ENCODE measurements at regions not wholly inside any gene's neighbourhood (a gene's known extent, or its start where the extent isn't known, plus 50 kb on each side); places are given as distances from the start of the nearest gene placed in this dataset.
"Not testable (repeated sequence)": the region's sequence is repeated elsewhere in the genome, so short reads cannot be mapped to it uniquely, and the experiment has no call there.

- DNase-seq, result no peak
- no peaks in the 10 kb centered on the region; the same call in 1 of the 2 replicates for H3K27me3 ChIP-seq
- no peaks in the 10 kb centered on the region for H3K9me3 ChIP-seq (replicated peaks)
- H3K36me3 ChIP-seq, result no peaks in the 10 kb centered on the region
- no peak overlapping the region for H3K4me3 ChIP-seq
- no peaks in the 10 kb centered on the region for H3K4me1 ChIP-seq
- no peak overlapping the region for H3K27ac ChIP-seq
These were observed 130.8 kb downstream of the MINAR1 start for GRCh38 chr15:79562899-79563298.

- H3K27me3 ChIP-seq, result peaks cover 8% of the 10 kb centered on the region; the same call in 1 of the 2 replicates
- H3K4me1 ChIP-seq, result no peaks in the 10 kb centered on the region
- no peak overlapping the region for H3K4me3 ChIP-seq
- H3K36me3 ChIP-seq, result no peaks in the 10 kb centered on the region
- no peaks in the 10 kb centered on the region; the same call in 1 of the 2 replicates for H3K9me3 ChIP-seq (replicated peaks)
- no peak overlapping the region for H3K27ac ChIP-seq
- DNase-seq, result no peak
These were observed 137.9 kb downstream of the MINAR1 start for GRCh38 chr15:79570004-79570403.

- Histone ChIP-seq H3K4me3 (no peak overlapping the region), H3K27ac (no peak overlapping the region), H3K27me3 (peaks cover 8% of the 10 kb centered on the region; the same call in 1 of the 2 replicates), H3K9me3 (replicated peaks) (no peaks in the 10 kb centered on the region; the same call in 1 of the 2 replicates), H3K4me1 (no peaks in the 10 kb centered on the region), H3K36me3 (no peaks in the 10 kb centered on the region)
- no peak for DNase-seq
These were observed 140.7 kb downstream of the MINAR1 start for GRCh38 chr15:79572691-79573404.

GRCh38 chr15:79574431-79575273 lies 142.5 kb downstream of the MINAR1 start:
- not testable (repeated sequence) for H3K27ac ChIP-seq; H3K36me3 ChIP-seq; H3K27me3 ChIP-seq; H3K4me1 ChIP-seq; H3K9me3 ChIP-seq (replicated peaks); H3K4me3 ChIP-seq; DNase-seq

GRCh38 chr15:79582650-79583049 lies 150.5 kb downstream of the MINAR1 start:
- no peak for DNase-seq
- no peaks in the 10 kb centered on the region for H3K4me1 ChIP-seq
- no peaks in the 10 kb centered on the region for H3K9me3 ChIP-seq (replicated peaks)
- H3K4me3 ChIP-seq, result no peak overlapping the region
- no peak overlapping the region for H3K27ac ChIP-seq
- H3K36me3 ChIP-seq, result no peaks in the 10 kb centered on the region
- no peaks in the 10 kb centered on the region for H3K27me3 ChIP-seq

- no peaks in the 10 kb centered on the region for H3K9me3 ChIP-seq (replicated peaks)
- peaks cover 4% of the 10 kb centered on the region; the same call in 1 of the 2 replicates for H3K27me3 ChIP-seq
- H3K27ac ChIP-seq, result no peak overlapping the region
- no peak for DNase-seq
- no peak overlapping the region for H3K4me3 ChIP-seq
- no peaks in the 10 kb centered on the region for H3K4me1 ChIP-seq
- H3K36me3 ChIP-seq, result no peaks in the 10 kb centered on the region
These were observed 160.0 kb downstream of the MINAR1 start for GRCh38 chr15:79592126-79592525.

GRCh38 chr15:79593119-79593869 lies 161.2 kb downstream of the MINAR1 start:
- no peaks in the 10 kb centered on the region for H3K9me3 ChIP-seq (replicated peaks)
- no peaks in the 10 kb centered on the region for H3K36me3 ChIP-seq
- peaks cover 4% of the 10 kb centered on the region; the same call in 1 of the 2 replicates for H3K27me3 ChIP-seq
- no peak overlapping the region for H3K27ac ChIP-seq
- H3K4me1 ChIP-seq, result no peaks in the 10 kb centered on the region
- no peak overlapping the region for H3K4me3 ChIP-seq
- peak in 1 of 2 experiments; percentile 7 for DNase-seq

GRCh38 chr15:79595306-79595705 lies 163.2 kb downstream of the MINAR1 start:
- Histone ChIP-seq H3K27me3 (peaks cover 4% of the 10 kb centered on the region; the same call in 1 of the 2 replicates), H3K27ac (no peak overlapping the region), H3K36me3 (no peaks in the 10 kb centered on the region), H3K4me3 (no peak overlapping the region), H3K4me1 (no peaks in the 10 kb centered on the region), H3K9me3 (replicated peaks) (no peaks in the 10 kb centered on the region)
- DNase-seq, result no peak

- peak; percentile 80 to 97 for DNase-seq
- H3K4me3 ChIP-seq, result peak overlapping the region; percentile 3; the same call in 1 of the 2 replicates
- H3K4me1 ChIP-seq, result no peaks in the 10 kb centered on the region
- no peak overlapping the region for H3K27ac ChIP-seq
- no peaks in the 10 kb centered on the region for H3K36me3 ChIP-seq
- no peaks in the 10 kb centered on the region for H3K9me3 ChIP-seq (replicated peaks)
- peaks cover 4% of the 10 kb centered on the region; the same call in 1 of the 2 replicates for H3K27me3 ChIP-seq
These were observed 164.0 kb downstream of the MINAR1 start for GRCh38 chr15:79595995-79596622.

- no peaks in the 10 kb centered on the region for H3K9me3 ChIP-seq (replicated peaks)
- DNase-seq, result no peak
- H3K4me3 ChIP-seq, result no peak overlapping the region
- no peak overlapping the region for H3K27ac ChIP-seq
- H3K4me1 ChIP-seq, result peaks cover 13% of the 10 kb centered on the region
- H3K36me3 ChIP-seq, result no peaks in the 10 kb centered on the region
- H3K27me3 ChIP-seq, result peaks cover 4% of the 10 kb centered on the region; the same call in 1 of the 2 replicates
These were observed 166.5 kb downstream of the MINAR1 start for GRCh38 chr15:79598639-79599038.

GRCh38 chr15:79601405-79602086 lies 169.4 kb downstream of the MINAR1 start:
- no peaks in the 10 kb centered on the region for H3K27me3 ChIP-seq
- no peaks in the 10 kb centered on the region for H3K9me3 ChIP-seq (replicated peaks)
- no peak for DNase-seq
- H3K4me3 ChIP-seq, result no peak overlapping the region
- H3K4me1 ChIP-seq, result peaks cover 14% of the 10 kb centered on the region
- H3K36me3 ChIP-seq, result no peaks in the 10 kb centered on the region
- no peak overlapping the region for H3K27ac ChIP-seq

- H3K4me1 ChIP-seq, result peaks cover 14% of the 10 kb centered on the region
- no peak overlapping the region for H3K4me3 ChIP-seq
- H3K27me3 ChIP-seq, result no peaks in the 10 kb centered on the region
- H3K9me3 ChIP-seq (replicated peaks), result no peaks in the 10 kb centered on the region
- H3K27ac ChIP-seq, result peak overlapping the region; percentile 37
- no peak for DNase-seq
- H3K36me3 ChIP-seq, result no peaks in the 10 kb centered on the region
These were observed 170.0 kb downstream of the MINAR1 start for GRCh38 chr15:79602180-79602579.

GRCh38 chr15:79602731-79603130 lies 170.6 kb downstream of the MINAR1 start:
- Histone ChIP-seq H3K9me3 (replicated peaks) (no peaks in the 10 kb centered on the region), H3K36me3 (no peaks in the 10 kb centered on the region), H3K27ac (peak overlapping the region; percentile 37), H3K27me3 (no peaks in the 10 kb centered on the region), H3K4me1 (peaks cover 14% of the 10 kb centered on the region), H3K4me3 (no peak overlapping the region)
- peak; percentile 12 to 53 for DNase-seq

- Histone ChIP-seq H3K36me3 (no peaks in the 10 kb centered on the region), H3K4me1 (peaks cover 14% of the 10 kb centered on the region), H3K27me3 (no peaks in the 10 kb centered on the region), H3K27ac (no peak overlapping the region), H3K4me3 (no peak overlapping the region), H3K9me3 (replicated peaks) (no peaks in the 10 kb centered on the region)
- DNase-seq, result no peak
These were observed 174.8 kb downstream of the MINAR1 start for GRCh38 chr15:79606831-79607355.

All from SJCRH30 (cell line).